ENCODE measurements at regions not wholly inside any gene's neighbourhood (a gene's known extent, or its start where the extent isn't known, plus 50 kb on each side); places are given as distances from the start of the nearest gene placed in this dataset.

- no peak overlapping the region for H3K27ac ChIP-seq (ENCODE audit: insufficient read length, low read depth, low read length)
- H3K23me2 ChIP-seq (ENCODE audit: insufficient read length, low read depth, low read length, poor library complexity, severe bottlenecking) = no peaks in the 10 kb centered on the region
- H3K9ac ChIP-seq (ENCODE audit: extremely low read depth, insufficient read length, low read length) = no peak overlapping the region
- Mint-ChIP-seq H3K27ac (no peak overlapping the region), H3K9me3 (no peaks in the 10 kb centered on the region; a peak in 2 of 5 replicates), H3K27me3 (ENCODE audit: low read depth) (no peaks in the 10 kb centered on the region), H3K4me1 (no peaks in the 10 kb centered on the region), H3K4me3 (no peak overlapping the region), H3K36me3 (ENCODE audit: insufficient read depth in 1 of 3, low read depth in 3 of 3) (peaks cover 2 to 6% (median 2%) of the 10 kb centered on the region in 3 experiments; a peak in 4 of 7 replicates)
- no peak overlapping the region for H2BK15ac ChIP-seq (ENCODE audit: low read depth, low read length)
- H3K14ac ChIP-seq (ENCODE audit: insufficient read depth, low read length) = no peak overlapping the region
- no peak for DNase-seq
- H3T11ph ChIP-seq (ENCODE audit: low read length) = no peak overlapping the region
- no peak overlapping the region for H4K8ac ChIP-seq (replicated peaks; ENCODE audit: insufficient read length, low read depth, low read length)
- H4K91ac ChIP-seq (ENCODE audit: insufficient read length, low read depth, low read length) = no peak overlapping the region
- no peaks in the 10 kb centered on the region for H4K20me1 ChIP-seq (ENCODE audit: control insufficient read depth, insufficient read depth, insufficient read length)
- H2BK120ac ChIP-seq (ENCODE audit: low read depth, low read length, poor library complexity, severe bottlenecking) = no peak overlapping the region
- no peak overlapping the region for H4K5ac ChIP-seq (ENCODE audit: insufficient read length, low read depth, low read length)
- no peak overlapping the region for H2AFZ ChIP-seq (ENCODE audit: low read length)
- no peaks in the 10 kb centered on the region for H3K27me3 ChIP-seq (ENCODE audit: insufficient read depth, low read length)
- H2AK5ac ChIP-seq (ENCODE audit: insufficient read length, low read length) = no peak overlapping the region
- H3K18ac ChIP-seq (ENCODE audit: insufficient read length, low read depth, low read length) = no peak overlapping the region
- H2BK12ac ChIP-seq (ENCODE audit: insufficient read length, low read depth, low read length) = no peak overlapping the region
- no peaks in the 10 kb centered on the region for H3K4me1 ChIP-seq (ENCODE audit: insufficient read depth, low read length)
- no peaks in the 10 kb centered on the region for H3K9me3 ChIP-seq (ENCODE audit: control insufficient read depth, low read depth, low read length)
- WGBS (ENCODE audit: extremely low coverage, insufficient read length, low lambda C conversion rate) = no CpG with 5 or more reads among the region's 1 CpG
- H2BK20ac ChIP-seq (ENCODE audit: low read depth, low read length, poor library complexity, severe bottlenecking) = no peak overlapping the region
- no peak overlapping the region for H3K4ac ChIP-seq (ENCODE audit: low read depth, low read length)
- H3K4me2 ChIP-seq (ENCODE audit: insufficient read depth, insufficient read length, low read length) = no peak overlapping the region
- no peak overlapping the region for H2BK5ac ChIP-seq (ENCODE audit: insufficient read length, low read length)
- no peak overlapping the region for H3K23ac ChIP-seq (ENCODE audit: insufficient read length, low read depth, low read length)
- H3K79me2 ChIP-seq (ENCODE audit: insufficient read depth, low read length) = no peaks in the 10 kb centered on the region
- H3K56ac ChIP-seq (ENCODE audit: insufficient read length, low read depth, low read length) = no peak overlapping the region
- no peaks in the 10 kb centered on the region for H3K79me1 ChIP-seq (ENCODE audit: insufficient read depth, low read depth, low read length, poor library complexity, severe bottlenecking)
- TF ChIP-seq CTCF (conservative IDR thresholded peaks at IDR 0.05) = no peak
Measured at GRCh38 chr3:162658003-162658402, 1161.4 kb downstream of the OTOL1 start.

Measured in H9 (cell line).